Fibroblast of lung (primary cell): ENCODE measurements at regions not wholly inside any gene's neighbourhood (a gene's known extent, or its start where the extent isn't known, plus 50 kb on each side); places are given as distances from the start of the nearest gene placed in this dataset.

Source experiments
- DNase-seq, 2 donors: peaks; one replicate each; pipeline versions ENCODE4 v3.0.0 to v3.0.0-alpha.2; 2010; ENCODE audit warnings: low read depth in 2 of 2
- H2AFZ ChIP-seq: 2 replicates; pipeline ENCODE4 v1.5.1; 2012; ENCODE audit warnings: low read length, control low read depth, inconsistent platforms
- H3K27ac ChIP-seq: 2 replicates; pipeline ENCODE4 v1.5.1; 2011; ENCODE audit warnings: low read length, control low read depth; ENCODE audit not compliant: insufficient read depth
- H3K27me3 ChIP-seq: 2 replicates; pipeline ENCODE4 v1.5.1; 2011; ENCODE audit warnings: mild to moderate bottlenecking, low read length; ENCODE audit not compliant: control insufficient read depth, insufficient read depth
- H3K36me3 ChIP-seq: 2 replicates; pipeline ENCODE4 v1.5.1; 2011; ENCODE audit warnings: low read length; ENCODE audit not compliant: control insufficient read depth, insufficient read depth
- H3K4me1 ChIP-seq: 2 replicates; pipeline ENCODE4 v1.5.1; 2011; ENCODE audit warnings: low read length; ENCODE audit not compliant: control insufficient read depth, insufficient read depth; ENCODE audit errors: extremely low read depth
- H3K4me2 ChIP-seq: 2 replicates; pipeline ENCODE4 v1.5.1; 2011; ENCODE audit warnings: low read length, control low read depth; ENCODE audit not compliant: insufficient read depth; ENCODE audit errors: extremely low read depth
- H3K4me3 ChIP-seq, 4 experiments: fragments of 200-600 bp in 1 of 4; sonication (generic) in 1 of 4; replicated peaks in 1 of 4; 2 replicates each; pipeline ENCODE4 v1.5.1; 2011 to 2016; ENCODE audit warnings: low read length in 4 of 4, low read depth in 3 of 4, mild to moderate bottlenecking in 3 of 4, control low read depth in 2 of 4, inconsistent platforms in 1 of 4, mixed read lengths in 1 of 4; ENCODE audit not compliant: insufficient read depth in 1 of 4; ENCODE audit errors: control extremely low read depth in 1 of 4
- H3K79me2 ChIP-seq: 2 replicates; pipeline ENCODE4 v1.5.1; 2012; ENCODE audit warnings: mild to moderate bottlenecking, low read length, inconsistent platforms; ENCODE audit not compliant: control insufficient read depth, insufficient read depth
- H3K9ac ChIP-seq: 2 replicates; pipeline ENCODE4 v1.5.1; 2011; ENCODE audit warnings: mild to moderate bottlenecking, low read length, control low read depth; ENCODE audit not compliant: insufficient read depth
- H3K9me3 ChIP-seq: 2 replicates; pipeline ENCODE4 v1.5.1; 2012; ENCODE audit warnings: low read depth, low read length; ENCODE audit not compliant: control insufficient read depth, insufficient read depth
- H4K20me1 ChIP-seq: 2 replicates; pipeline ENCODE4 v1.5.1; 2011; ENCODE audit warnings: low read length; ENCODE audit not compliant: control insufficient read depth, insufficient read depth; ENCODE audit errors: extremely low read depth
- CTCF ChIP-seq, 2 donors: IDR thresholded peaks in 1 of 2; conservative IDR thresholded peaks in 1 of 2; 1 replicate in 1 of 2; 2 replicates in 1 of 2; pipeline ENCODE4 v1.5.1; 2011 to 2012; ENCODE audit warnings: low read length in 2 of 2, control low read depth in 1 of 2, inconsistent platforms in 1 of 2, low read depth in 1 of 2, mild to moderate bottlenecking in 1 of 2
- EZH2 ChIP-seq: IDR thresholded peaks from 2 replicates; pipeline ENCODE4 v1.5.1; 2012; ENCODE audit warnings: low read length, control low read depth, mild to moderate bottlenecking; ENCODE audit errors: missing control alignments

- Histone ChIP-seq H3K4me2 (no peak overlapping the region), H3K9me3 (no peaks in the 10 kb centered on the region), H3K4me1 (no peaks in the 10 kb centered on the region), H3K27me3 (no peaks in the 10 kb centered on the region), H3K36me3 (no peaks in the 10 kb centered on the region), H3K4me3 (no peak overlapping the region), H3K9ac (no peak overlapping the region), H3K27ac (no peak overlapping the region), H3K79me2 (no peaks in the 10 kb centered on the region), H2AFZ (no peak overlapping the region), H4K20me1 (no peaks in the 10 kb centered on the region)
- TF ChIP-seq CTCF (conservative IDR thresholded peaks at IDR 0.05 in 1 of 2, IDR thresholded peaks at IDR 0.05 in 1 of 2; ENCODE audit: low read depth in 1 of 2, low read length in 2 of 2), result no peak
- TF ChIP-seq EZH2, result no peak
- no peak for DNase-seq
Measured at GRCh38 chr16:85537331-85537788, 75.8 kb upstream of the GSE1 start.

DNA sequence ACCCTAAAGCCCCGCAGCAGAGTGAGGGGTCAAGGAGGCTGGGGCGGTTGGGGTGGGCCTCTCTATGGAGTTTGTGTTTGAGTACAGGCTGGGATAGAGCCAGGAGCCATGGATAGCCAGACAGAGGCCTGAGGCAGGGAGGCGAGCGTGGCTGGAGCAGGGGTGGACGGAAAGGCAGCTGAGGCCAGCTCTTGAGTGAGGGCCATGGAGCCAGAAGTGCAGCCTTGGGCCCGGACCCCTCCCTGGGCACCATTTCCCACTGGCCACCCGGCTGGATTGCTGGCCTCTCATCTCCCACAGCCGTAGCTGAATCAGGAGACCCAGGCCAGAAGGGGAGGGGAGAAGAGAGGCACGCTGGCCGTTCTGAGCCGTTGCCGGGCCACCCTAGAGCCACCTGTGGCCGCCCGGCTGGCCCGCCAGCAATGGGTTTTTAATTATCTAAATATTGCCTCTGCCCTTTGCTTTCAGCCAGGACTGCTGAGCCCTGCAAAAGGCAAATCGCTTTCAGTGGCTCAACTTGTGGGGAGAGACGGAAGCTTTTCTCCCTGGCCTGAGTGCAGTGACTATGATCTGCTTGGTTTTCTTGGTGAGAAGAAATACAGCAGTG, 75.2 kb upstream of the GSE1 start:
- no peaks in the 10 kb centered on the region for H3K27me3 ChIP-seq
- no peak overlapping the region for H3K9ac ChIP-seq
- no peaks in the 10 kb centered on the region for H3K79me2 ChIP-seq
- H3K4me2 ChIP-seq, result no peak overlapping the region
- H4K20me1 ChIP-seq, result no peaks in the 10 kb centered on the region
- no peaks in the 10 kb centered on the region for H3K36me3 ChIP-seq
- no peak overlapping the region for H3K27ac ChIP-seq
- no peak overlapping the region for H2AFZ ChIP-seq
- TF ChIP-seq EZH2, result no peak
- TF ChIP-seq CTCF (conservative IDR thresholded peaks at IDR 0.05 in 1 of 2, IDR thresholded peaks at IDR 0.05 in 1 of 2; ENCODE audit: low read depth in 1 of 2, low read length in 2 of 2), result no peak
- no peak overlapping the region for H3K4me3 ChIP-seq
- no peak for DNase-seq
- no peaks in the 10 kb centered on the region for H3K4me1 ChIP-seq
- no peaks in the 10 kb centered on the region for H3K9me3 ChIP-seq

DNA sequence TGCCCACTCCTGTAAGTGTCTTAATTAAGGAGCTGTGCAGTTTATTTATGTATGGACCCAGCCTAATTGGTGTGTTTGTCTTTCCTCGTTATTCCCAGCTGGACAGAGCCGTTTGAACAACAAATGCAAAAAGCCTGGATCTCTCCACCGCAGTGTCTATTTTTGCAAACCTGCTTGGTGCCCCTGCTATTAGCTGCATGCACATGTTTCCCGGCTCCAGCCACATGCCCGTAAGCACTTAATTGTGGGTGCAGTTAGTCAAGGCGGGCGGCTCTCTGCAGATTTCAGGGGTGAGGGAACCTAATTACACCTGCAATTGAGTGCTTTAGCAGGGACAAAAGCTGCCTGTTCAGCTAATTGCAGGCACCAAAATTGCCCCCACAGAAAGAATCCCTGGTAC, 74.0 kb upstream of the GSE1 start:
- no peak overlapping the region for H2AFZ ChIP-seq

More for the DNA sequence above, 74.0 kb upstream of the GSE1 start:
- H3K27me3 ChIP-seq, result no peaks in the 10 kb centered on the region
- no peaks in the 10 kb centered on the region for H4K20me1 ChIP-seq
- no peak overlapping the region for H3K4me2 ChIP-seq
- no peak overlapping the region for H3K9ac ChIP-seq
- DNase-seq, result no peak
- no peak overlapping the region for H3K4me3 ChIP-seq
- H3K36me3 ChIP-seq, result no peaks in the 10 kb centered on the region
- H3K79me2 ChIP-seq, result no peaks in the 10 kb centered on the region
- no peaks in the 10 kb centered on the region for H3K9me3 ChIP-seq
- TF ChIP-seq EZH2 (no peak), CTCF (conservative IDR thresholded peaks at IDR 0.05 in 1 of 2, IDR thresholded peaks at IDR 0.05 in 1 of 2; ENCODE audit: low read depth in 1 of 2, low read length in 2 of 2) (no peak)
- H3K27ac ChIP-seq, result no peak overlapping the region
- no peaks in the 10 kb centered on the region for H3K4me1 ChIP-seq
